PFSK-1 (cell line): ENCODE measurements at regions not wholly inside any gene's neighbourhood (a gene's known extent, or its start where the extent isn't known, plus 50 kb on each side); places are given as distances from the start of the nearest gene placed in this dataset.

Experiments
- POLR2AphosphoS5 ChIP-seq: IDR thresholded peaks from 2 replicates; pipeline ENCODE4 v1.6.1; 2012; ENCODE audit warnings: low read depth, mild to moderate bottlenecking, control low read depth, low read length, moderate library complexity
- REST ChIP-seq, 2 experiments: IDR thresholded peaks; 2 replicates each; pipeline versions ENCODE4 v1.6.1 to v1.8.0; 2011 to 2012; ENCODE audit warnings: low read depth in 2 of 2, low read length in 2 of 2, control low read depth in 1 of 2, inconsistent platforms in 1 of 2, mild to moderate bottlenecking in 1 of 2, moderate library complexity in 1 of 2; ENCODE audit not compliant: insufficient read depth in 1 of 2
- TAF1 ChIP-seq: IDR thresholded peaks from 2 replicates; pipeline ENCODE4 v1.6.1; 2012; ENCODE audit warnings: low read length, control low read depth, borderline replicate concordance; ENCODE audit not compliant: insufficient read depth

DNA sequence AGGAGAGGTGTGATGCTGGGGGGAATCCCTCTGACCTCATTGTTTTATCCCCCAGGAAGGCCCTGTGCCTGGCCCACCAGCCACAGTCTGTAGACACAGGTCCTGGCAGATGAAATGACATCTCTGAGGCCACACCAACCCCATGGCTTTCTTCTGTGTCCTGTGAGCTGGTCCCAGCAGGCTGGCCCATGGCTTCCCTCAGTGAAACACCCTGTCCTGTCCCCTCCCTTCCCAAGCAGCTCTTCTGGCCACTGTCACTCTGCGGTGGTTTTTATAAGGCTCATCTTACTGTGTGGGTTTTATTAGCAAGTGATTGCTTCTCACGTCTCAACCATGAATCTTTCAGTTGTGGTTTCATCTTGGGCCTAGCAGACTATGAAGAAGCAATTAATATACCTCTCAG lies 81.6 kb upstream of the CALM2 start:
- TF ChIP-seq POLR2AphosphoS5 (no peak), REST (IDR thresholded peaks at IDR 0.05; ENCODE audit: insufficient read depth in 1 of 2, low read depth in 2 of 2, low read length in 2 of 2) (no peak), TAF1 (no peak)
